Fibroblast of skin of left biceps (primary cell): ENCODE measurements at regions not wholly inside any gene's neighbourhood (a gene's known extent, or its start where the extent isn't known, plus 50 kb on each side); places are given as distances from the start of the nearest gene placed in this dataset.
"Not testable (repeated sequence)": the region's sequence is repeated elsewhere in the genome, so short reads cannot be mapped to it uniquely, and the experiment has no call there.

Experiments
- DNase-seq, 2 experiments: peaks; one replicate each; pipeline ENCODE4 v3.0.0-alpha.2; 2013; ENCODE audit warnings: low read depth in 2 of 2

- peak; percentile 1 to 4 for DNase-seq
Observed at GRCh38 chr11:107276077-107276476, 181.5 kb downstream of the CWF19L2 start.

DNA sequence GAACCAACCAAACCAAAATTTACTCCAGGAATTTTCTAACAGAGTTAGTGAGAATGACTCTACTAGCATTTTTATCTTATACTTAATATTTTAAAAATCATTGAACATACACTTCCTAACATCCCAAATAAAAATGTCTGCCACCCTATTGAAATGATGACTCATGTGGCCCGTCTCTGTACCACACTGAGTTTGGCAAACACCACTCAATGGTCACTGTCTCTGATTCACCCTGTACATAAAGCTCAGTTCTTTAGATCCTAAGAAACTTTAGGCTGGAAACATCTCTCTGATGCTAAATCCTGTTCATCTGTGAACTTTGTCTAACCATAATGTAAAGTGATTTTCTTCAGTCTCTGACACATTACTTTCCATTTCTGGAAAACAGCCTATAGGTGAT, 182.0 kb downstream of the CWF19L2 start:
- no peak for DNase-seq

DNA sequence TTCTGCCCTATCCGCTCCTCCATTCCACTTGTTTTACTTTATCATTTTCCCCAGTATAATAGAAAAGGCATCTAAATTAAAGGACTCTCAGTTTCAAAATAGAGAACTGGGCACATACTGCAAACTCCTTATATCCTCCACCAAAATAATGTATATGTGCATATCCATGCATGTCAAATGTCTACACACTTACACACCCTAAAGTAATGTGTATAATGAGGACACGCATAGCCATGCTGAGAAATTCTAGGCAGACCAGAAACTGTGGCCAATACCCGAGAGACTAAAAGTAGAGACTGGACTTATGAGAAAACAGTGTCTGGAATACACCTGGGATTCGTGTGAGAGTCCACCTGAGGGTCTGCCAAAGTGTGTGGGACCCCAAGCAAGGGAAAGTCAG, 183.5 kb downstream of the CWF19L2 start:
- no peak for DNase-seq

DNA sequence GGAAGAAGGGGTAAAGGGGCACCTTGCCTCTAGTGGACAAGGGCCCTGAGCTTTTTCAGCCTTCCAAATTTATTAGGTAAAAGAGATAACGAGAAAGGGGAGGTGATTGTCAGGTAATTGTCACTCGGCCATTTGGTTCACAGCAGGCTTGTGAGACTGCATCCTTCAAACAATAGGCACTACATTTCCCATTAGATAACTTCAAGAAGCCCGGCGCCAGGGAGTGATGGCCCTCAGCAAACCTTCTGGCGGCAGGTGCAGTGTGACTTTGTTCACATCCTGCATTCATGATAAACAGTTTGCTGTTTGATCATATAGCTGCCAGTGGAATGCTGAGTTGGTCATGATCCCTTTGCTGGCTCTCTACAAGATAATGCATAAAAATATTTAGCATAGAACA, 185.1 kb downstream of the CWF19L2 start:
- no peak for DNase-seq

DNA sequence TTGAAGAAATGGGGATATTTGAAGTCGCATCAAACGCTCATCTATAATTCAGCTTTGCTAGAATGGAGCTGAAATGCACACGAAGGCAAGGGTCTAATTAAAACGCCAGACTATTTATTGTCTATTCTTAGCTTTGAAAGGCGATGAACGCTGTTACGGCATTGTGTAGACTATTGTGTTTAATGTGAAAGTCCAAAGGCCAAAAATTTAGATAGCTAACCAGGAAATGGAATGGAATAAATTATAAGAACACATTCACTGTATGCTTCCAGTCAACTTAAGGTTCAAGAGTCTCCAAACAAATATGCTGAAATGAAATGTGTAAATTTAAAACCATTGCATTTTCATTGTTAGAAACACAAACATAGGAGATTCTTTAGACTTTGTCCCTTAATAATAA, 186.2 kb downstream of the CWF19L2 start:
- no peak for DNase-seq

DNA sequence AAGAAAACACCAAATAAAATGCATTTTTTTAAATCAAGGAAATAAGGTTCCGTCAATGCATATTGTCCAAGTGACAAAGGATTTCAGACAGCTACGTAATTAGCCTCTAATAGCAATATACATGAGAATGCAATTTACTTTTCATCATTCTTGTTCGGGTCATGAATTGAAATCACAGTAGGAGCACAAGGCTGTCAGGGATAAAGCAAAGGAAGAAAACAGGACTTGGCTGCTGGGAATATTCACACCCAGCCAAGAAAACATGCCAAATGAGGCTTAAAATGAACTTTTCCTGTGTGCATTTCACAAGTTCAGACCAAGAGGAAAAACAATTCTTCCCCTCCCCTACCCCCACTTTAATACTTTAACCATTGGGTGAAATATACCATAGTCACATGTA, 188.6 kb downstream of the CWF19L2 start:
- DNase-seq: no peak

DNA sequence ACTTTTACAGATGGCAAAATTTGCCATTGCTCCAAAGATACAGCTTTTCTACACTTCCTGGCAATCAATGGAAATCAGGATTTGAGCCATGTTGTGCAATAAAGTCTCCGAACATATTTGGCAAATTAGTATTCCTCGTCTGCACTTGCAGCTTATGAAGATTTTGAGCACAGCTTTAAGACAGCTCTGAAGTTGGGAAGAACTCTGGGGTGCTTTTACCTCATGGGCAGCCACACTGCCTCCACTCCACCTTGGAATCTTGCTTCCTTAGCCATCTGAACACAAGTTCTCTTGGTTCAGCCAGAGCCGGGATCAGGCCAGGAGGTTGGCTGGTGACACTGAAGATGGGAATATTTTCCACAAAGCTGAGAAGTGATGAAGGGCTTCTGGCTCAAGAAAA, 191.2 kb downstream of the CWF19L2 start:
- DNase-seq: no peak

GRCh38 chr11:107265591-107266121, 192.0 kb downstream of the CWF19L2 start:
- DNase-seq: no peak

DNA sequence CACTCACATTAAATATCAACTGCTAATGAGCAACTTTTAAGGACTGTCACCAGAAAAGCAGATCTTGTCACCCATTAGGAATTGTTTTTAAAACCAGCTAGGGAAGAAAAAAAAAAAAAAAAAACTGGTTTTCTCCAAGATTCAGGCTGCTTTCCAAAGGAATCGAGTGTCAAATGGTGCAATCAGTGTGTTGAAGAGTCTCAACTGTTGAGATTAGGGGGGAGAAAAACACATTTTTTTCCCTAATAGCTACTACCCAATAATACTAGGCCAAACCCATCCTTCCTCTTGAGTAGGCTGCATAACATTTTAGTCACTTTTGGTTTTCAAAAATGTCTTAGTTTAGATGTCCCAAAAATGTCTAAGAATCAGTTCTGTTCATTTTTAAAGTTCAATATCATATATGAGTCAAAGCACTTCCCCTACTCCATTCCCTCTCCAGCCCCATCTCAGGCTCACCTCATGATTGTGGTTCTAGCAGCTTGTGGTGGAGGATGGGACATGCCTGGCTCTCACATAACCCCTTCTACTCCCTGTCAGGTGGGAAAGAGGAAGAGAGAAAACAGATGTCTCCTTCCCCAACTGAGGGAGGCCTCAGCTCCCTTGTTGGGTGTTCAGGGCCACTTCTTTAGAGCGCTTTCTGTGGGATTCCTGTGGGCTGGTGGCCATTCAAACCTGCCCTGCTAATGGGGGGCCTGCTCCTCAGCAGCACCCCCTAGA, 193.6 kb downstream of the CWF19L2 start:
- no peak for DNase-seq

DNA sequence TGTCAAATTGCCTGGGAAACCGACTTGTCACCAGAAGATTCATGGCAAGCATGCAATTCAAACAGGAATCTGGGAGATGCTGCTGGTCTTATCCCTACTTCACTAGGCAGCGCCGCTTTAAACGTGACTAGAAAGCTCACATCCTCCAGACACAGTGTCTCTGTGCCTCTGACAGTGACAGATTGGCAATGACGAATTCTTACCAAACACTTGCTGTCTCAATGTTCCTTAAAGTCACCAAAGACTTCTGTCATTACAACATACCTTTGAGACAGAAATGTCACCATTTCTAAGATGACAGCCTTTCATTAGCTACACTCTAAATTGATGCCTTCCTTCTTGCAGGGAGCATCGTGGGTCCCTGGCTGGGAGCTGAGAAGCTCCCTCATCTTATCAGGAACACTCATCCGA, 197.8 kb downstream of the CWF19L2 start:
- DNase-seq: no peak

DNA sequence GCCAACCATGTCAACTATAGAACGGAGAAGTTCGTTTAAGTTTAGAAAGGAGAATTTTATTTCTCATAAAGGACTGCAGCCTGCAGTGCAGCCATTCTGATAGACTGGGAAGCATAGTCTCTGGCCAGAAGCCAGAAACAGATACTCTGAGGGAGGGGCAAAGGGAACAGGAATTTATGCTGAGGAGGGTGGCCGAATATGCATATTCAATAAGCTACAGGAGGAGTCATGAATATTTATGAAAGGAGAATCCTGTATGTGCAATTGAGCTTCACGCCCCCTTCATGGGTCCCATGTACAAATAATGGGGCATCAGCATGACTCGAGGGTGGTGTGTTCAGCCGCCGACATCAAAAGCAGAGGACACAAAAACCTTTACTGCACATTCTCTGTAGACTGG, 199.9 kb downstream of the CWF19L2 start:
- no peak for DNase-seq

DNA sequence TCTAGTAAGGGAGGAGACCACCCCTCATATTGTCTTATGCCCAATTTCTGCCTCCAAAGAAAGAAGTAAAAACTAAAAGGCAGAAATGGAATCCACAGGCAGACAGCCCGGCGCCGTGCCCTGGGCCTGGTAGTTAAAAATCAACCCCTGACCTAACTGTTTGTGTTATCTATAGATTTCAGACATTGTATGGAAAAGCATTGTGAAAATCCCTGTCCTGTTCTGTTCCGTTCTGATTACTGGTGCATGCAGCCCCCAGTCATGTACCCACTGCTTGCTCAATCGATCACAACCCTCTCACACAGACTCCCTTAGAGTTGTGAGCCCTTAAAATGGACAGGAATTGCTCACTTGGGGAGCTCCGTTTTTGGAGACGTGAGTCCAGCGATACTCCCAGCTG, 204.0 kb downstream of the CWF19L2 start:
- not testable (repeated sequence) for DNase-seq

GRCh38 chr11:107252429-107253161, 205.0 kb downstream of the CWF19L2 start:
- DNase-seq: no peak

- no peak for DNase-seq
Observed at GRCh38 chr11:107251298-107251697, 206.3 kb downstream of the CWF19L2 start.

- no peak for DNase-seq
Observed at GRCh38 chr11:107250017-107250416, 207.6 kb downstream of the CWF19L2 start.

GRCh38 chr11:107249054-107249453, 208.6 kb downstream of the CWF19L2 start:
- no peak for DNase-seq

- DNase-seq: no peak
Observed at GRCh38 chr11:107247167-107247861, 210.3 kb downstream of the CWF19L2 start.

DNA sequence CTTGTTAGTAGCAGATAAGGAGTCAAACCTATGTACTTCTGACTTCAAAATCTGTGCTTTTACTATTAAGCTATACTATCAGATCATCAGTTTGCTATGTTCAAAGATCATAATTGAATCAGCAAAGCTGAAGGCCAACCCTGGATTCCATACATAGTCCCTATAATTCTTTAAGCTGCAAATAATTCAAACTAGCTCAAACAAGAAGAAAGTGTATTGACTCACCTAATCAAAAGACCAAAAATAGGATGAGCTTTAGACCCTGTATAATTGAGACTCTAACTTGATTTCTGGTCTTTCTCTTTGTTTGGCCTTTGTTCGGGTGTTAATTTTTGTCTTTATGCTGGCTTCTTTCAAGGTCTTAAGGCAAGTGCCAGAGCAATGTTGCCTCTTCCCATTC, 213.7 kb downstream of the CWF19L2 start:
- DNase-seq: no peak

- no peak for DNase-seq
Observed at GRCh38 chr11:107232451-107232850, 214.2 kb upstream of the GUCY1A2 start.

DNA sequence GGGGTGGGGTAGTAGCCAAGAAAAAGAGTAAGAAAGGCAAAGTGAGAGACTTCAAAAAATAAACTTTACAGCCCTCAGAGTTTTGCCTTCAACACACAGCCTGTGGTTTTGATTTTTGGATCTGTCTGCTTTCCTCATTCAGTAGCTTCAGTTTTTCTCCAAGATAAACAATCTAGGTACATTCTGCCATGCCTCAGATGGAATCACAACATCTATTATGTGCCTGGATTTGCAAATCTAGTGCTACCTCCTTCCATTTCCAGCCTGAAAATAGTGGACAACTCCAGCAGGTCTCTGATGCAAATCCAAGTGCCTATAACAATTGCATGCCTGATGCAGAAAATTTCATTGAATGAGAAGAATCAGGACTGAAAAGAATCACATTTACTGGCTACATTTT, 206.6 kb upstream of the GUCY1A2 start:
- DNase-seq: no peak

GRCh38 chr11:107222916-107223460, 204.7 kb upstream of the GUCY1A2 start:
- DNase-seq: no peak

DNA sequence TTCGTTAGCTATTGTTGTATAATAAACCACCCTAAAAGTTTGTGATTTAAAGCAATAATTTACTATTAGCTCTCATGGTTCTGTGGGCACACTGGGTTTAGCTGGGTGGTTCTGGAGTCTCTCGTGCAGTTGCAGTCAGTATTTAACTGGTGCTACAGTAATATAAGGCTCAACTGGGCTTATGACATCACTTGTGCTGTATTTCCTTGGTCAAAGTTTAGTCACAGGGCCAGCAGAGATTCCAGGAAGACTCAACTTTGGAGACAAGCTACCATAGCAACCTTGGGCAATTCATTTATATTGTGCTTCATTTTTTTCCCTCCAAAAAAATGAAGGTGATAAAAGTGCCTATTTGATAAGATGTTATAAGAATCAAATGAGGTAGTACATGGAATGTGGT, 204.2 kb upstream of the GUCY1A2 start:
- no peak for DNase-seq
